GM12891 (cell line): ENCODE measurements at regions not wholly inside any gene's neighbourhood (a gene's known extent, or its start where the extent isn't known, plus 50 kb on each side); places are given as distances from the start of the nearest gene placed in this dataset.

Source experiments
- POLR2A ChIP-seq: IDR thresholded peaks from 2 replicates; pipeline ENCODE4 v1.6.1; 2011; ENCODE audit warnings: low read depth, low read length, control low read depth
- POLR2AphosphoS5 ChIP-seq: IDR thresholded peaks from 2 replicates; pipeline ENCODE4 v1.6.1; 2011; ENCODE audit warnings: low read depth, low read length, control low read depth

DNA sequence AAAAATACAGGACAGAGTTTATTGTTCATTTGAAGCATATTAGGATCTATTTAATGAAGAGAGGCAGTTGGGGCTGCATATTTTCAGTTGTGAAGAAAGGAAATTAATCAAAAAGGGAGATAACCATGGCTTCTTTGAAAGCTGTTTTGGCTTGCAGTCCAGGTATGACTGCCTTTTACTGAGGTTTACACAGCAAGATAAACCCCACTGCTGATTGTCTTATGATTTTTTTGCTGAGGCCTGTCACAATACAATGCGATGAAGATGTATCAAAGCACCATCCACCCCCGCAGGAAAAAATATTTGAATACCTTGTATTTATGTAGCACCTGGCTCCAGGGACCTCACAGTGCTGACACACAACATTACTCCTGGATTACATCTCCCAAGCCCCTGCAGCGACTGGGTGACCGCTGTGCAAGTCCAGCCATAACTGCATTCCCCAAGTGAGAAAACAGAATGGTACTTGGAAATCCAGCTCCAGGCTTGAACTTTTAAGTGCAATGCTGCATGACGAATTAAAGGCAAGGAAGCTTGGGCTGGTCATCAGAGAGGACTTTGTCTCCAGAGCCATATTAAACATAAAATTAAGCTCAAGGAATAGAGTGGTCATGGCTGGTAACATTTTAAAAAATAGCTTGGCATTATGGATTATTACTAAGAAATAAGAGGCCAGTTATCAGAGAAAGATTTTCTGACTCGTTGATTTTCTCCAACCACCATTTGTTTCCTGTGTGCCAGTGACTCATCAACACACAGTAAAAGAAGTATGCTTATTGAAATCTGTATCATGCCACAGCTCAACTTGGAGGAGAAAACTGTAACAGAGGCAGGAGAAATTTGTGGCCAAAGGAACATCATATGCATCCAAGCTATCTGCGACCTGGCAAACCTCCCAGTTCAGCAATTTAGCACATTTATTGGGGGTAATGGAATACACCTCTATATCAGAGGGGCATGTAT, 374.2 kb downstream of the MAN2A1 start:
- TF ChIP-seq POLR2A (no peak), POLR2AphosphoS5 (no peak)
